HEK293 (cell line): ENCODE measurements at regions not wholly inside any gene's neighbourhood (a gene's known extent, or its start where the extent isn't known, plus 50 kb on each side); places are given as distances from the start of the nearest gene placed in this dataset.

Experiments
- CTCF ChIA-PET: fragments of 350-600 bp; formaldehyde crosslinking; extraction: SDS; loops from one replicate; lab custom pipeline; 2021; ENCODE audit warnings: antibody characterized with exemption; lab: Yijun Ruan, JAX
- POLR2A ChIA-PET: fragments of 300-600 bp; formaldehyde crosslinking; extraction: SDS; loops from one replicate; lab custom pipeline; 2020; ENCODE audit warnings: antibody characterized with exemption, inconsistent platforms; lab: Yijun Ruan, JAX
- H3K27ac ChIP-seq: fragments of 200-500 bp; sonication (Bioruptor generic); 2 replicates; pipeline ENCODE4 v1.5.1; 2014; ENCODE audit warnings: low read depth, low read length, control low read depth, inconsistent platforms; ENCODE audit errors: extremely low read depth
- H3K36me3 ChIP-seq, 2 experiments: fragments of 200-500 bp in 1 of 2; sonication (Bioruptor generic) in 1 of 2; 1 replicate in 1 of 2; 2 replicates in 1 of 2; pipeline ENCODE4 v1.5.1; 2014 to 2017; ENCODE audit warnings: inconsistent platforms in 2 of 2, low read length in 2 of 2; ENCODE audit not compliant: control insufficient read depth in 2 of 2, insufficient read depth in 1 of 2
- H3K4me1 ChIP-seq: fragments of 200-500 bp; sonication (Bioruptor generic); 2 replicates; pipeline ENCODE4 v1.5.1; 2014; ENCODE audit warnings: mild to moderate bottlenecking, low read length, inconsistent platforms; ENCODE audit not compliant: control insufficient read depth, insufficient read depth
- H3K4me3 ChIP-seq: 2 replicates; pipeline ENCODE4 v1.5.1; 2011; ENCODE audit warnings: low read depth, mild to moderate bottlenecking, control low read depth, low read length, moderate library complexity
- H3K9me3 ChIP-seq: fragments of 200-500 bp; sonication (Bioruptor generic); 2 replicates; pipeline ENCODE4 v1.5.1; 2014; ENCODE audit warnings: low read depth, low read length, inconsistent platforms; ENCODE audit not compliant: control insufficient read depth, insufficient read depth
- EGR2 ChIP-seq: fragments of 450-650 bp; formaldehyde crosslinking; IDR thresholded peaks from 2 replicates; pipeline ENCODE4 v1.5.1; 2016; ENCODE audit warnings: low read depth, missing biosample characterization, missing genetic modification characterization
- FEZF1 ChIP-seq: fragments of 450-650 bp; formaldehyde crosslinking; IDR thresholded peaks from 2 replicates; pipeline ENCODE4 v1.5.1; 2016; ENCODE audit warnings: missing biosample characterization, missing genetic modification characterization
- GLIS1 ChIP-seq: fragments of 450-650 bp; formaldehyde crosslinking; IDR thresholded peaks from 2 replicates; pipeline ENCODE4 v1.5.1; 2016; ENCODE audit warnings: missing biosample characterization, missing genetic modification characterization
- KLF16 ChIP-seq: fragments of 450-650 bp; formaldehyde crosslinking; IDR thresholded peaks from 2 replicates; pipeline ENCODE4 v1.5.1; 2017; ENCODE audit warnings: missing biosample characterization, missing genetic modification characterization
- KLF17 ChIP-seq: fragments of 450-650 bp; formaldehyde crosslinking; IDR thresholded peaks from 2 replicates; pipeline ENCODE4 v1.5.1; 2016; ENCODE audit warnings: missing biosample characterization, missing genetic modification characterization
- SALL2 ChIP-seq: fragments of 450-650 bp; formaldehyde crosslinking; IDR thresholded peaks from 2 replicates; pipeline ENCODE4 v1.5.0; 2017; ENCODE audit warnings: missing biosample characterization, mild to moderate bottlenecking, missing genetic modification characterization, borderline replicate concordance
- ZBTB17 ChIP-seq: fragments of 450-650 bp; formaldehyde crosslinking; IDR thresholded peaks from 2 replicates; pipeline ENCODE4 v1.5.1; 2016; ENCODE audit warnings: missing biosample characterization, missing genetic modification characterization
- ZFHX2 ChIP-seq: fragments of 450-650 bp; formaldehyde crosslinking; conservative IDR thresholded peaks from 2 replicates; pipeline ENCODE4 v1.5.1; 2016; ENCODE audit warnings: missing biosample characterization, missing genetic modification characterization
- ZIC2 ChIP-seq: fragments of 450-650 bp; formaldehyde crosslinking; IDR thresholded peaks from 2 replicates; pipeline ENCODE4 v1.5.1; 2016; ENCODE audit warnings: missing biosample characterization, missing genetic modification characterization
- ZNF341 ChIP-seq: fragments of 450-650 bp; formaldehyde crosslinking; IDR thresholded peaks from 2 replicates; pipeline ENCODE4; 2016; ENCODE audit warnings: low read depth, missing biosample characterization, missing genetic modification characterization
- ZNF423 ChIP-seq: fragments of 450-650 bp; formaldehyde crosslinking; IDR thresholded peaks from 2 replicates; pipeline ENCODE4 v1.5.1; 2016; ENCODE audit warnings: missing biosample characterization, missing genetic modification characterization
- ZNF555 ChIP-seq: fragments of 450-650 bp; formaldehyde crosslinking; conservative IDR thresholded peaks from 2 replicates; pipeline ENCODE4 v1.5.1; 2017; ENCODE audit warnings: missing biosample characterization, mild to moderate bottlenecking, missing genetic modification characterization, inconsistent platforms
- ZNF571 ChIP-seq: fragments of 450-650 bp; formaldehyde crosslinking; IDR thresholded peaks from 2 replicates; pipeline ENCODE4 v1.5.0; 2017; ENCODE audit warnings: missing biosample characterization, missing genetic modification characterization
- ZNF626 ChIP-seq: fragments of 450-650 bp; sonication (Bioruptor Pico); formaldehyde crosslinking; IDR thresholded peaks from 2 replicates; pipeline ENCODE4 v1.5.1; 2018; ENCODE audit warnings: missing biosample characterization, missing genetic modification characterization, inconsistent platforms
- ZNF654 ChIP-seq: fragments of 450-650 bp; formaldehyde crosslinking; IDR thresholded peaks from 2 replicates; pipeline ENCODE4 v1.5.1; 2016; ENCODE audit warnings: low read depth, missing biosample characterization, missing genetic modification characterization
- ZNF660 ChIP-seq: fragments of 450-650 bp; IDR thresholded peaks from 2 replicates; pipeline ENCODE4 v1.5.1; 2018; ENCODE audit warnings: missing biosample characterization, mild to moderate bottlenecking, missing genetic modification characterization
- ZNF670 ChIP-seq: fragments of 450-650 bp; formaldehyde crosslinking; IDR thresholded peaks from 2 replicates; pipeline ENCODE4 v1.5.1; 2016; ENCODE audit warnings: missing biosample characterization, missing genetic modification characterization, low read depth
- ZNF707 ChIP-seq: fragments of 450-650 bp; formaldehyde crosslinking; IDR thresholded peaks from 2 replicates; pipeline ENCODE4 v1.5.1; 2016; ENCODE audit warnings: missing biosample characterization, missing genetic modification characterization
- ZNF792 ChIP-seq: fragments of 450-650 bp; formaldehyde crosslinking; IDR thresholded peaks from 2 replicates; pipeline ENCODE4 v1.5.1; 2016; ENCODE audit warnings: missing biosample characterization, missing genetic modification characterization
- TF ChIP-seq, protein P1 (sequence below): fragments of 450-650 bp; formaldehyde crosslinking; IDR thresholded peaks from 2 replicates; pipeline ENCODE4 v1.5.1; 2017; ENCODE audit warnings: missing biosample characterization, missing genetic modification characterization
- TF ChIP-seq, protein P2 (sequence below): fragments of 450-650 bp; formaldehyde crosslinking; conservative IDR thresholded peaks from 2 replicates; pipeline ENCODE4 v1.5.1; 2016; ENCODE audit warnings: low read depth, missing biosample characterization, missing genetic modification characterization
- TF ChIP-seq, protein P3 (sequence below): fragments of 450-650 bp; formaldehyde crosslinking; IDR thresholded peaks from 2 replicates; pipeline ENCODE4 v1.5.1; 2016; ENCODE audit warnings: missing biosample characterization, missing genetic modification characterization

GRCh38 chr2:71925268-71926088, 222.2 kb downstream of the CYP26B1 start:
- peaks cover 6% of the 10 kb centered on the region; the same call in 1 of the 2 replicates for H3K4me1 ChIP-seq
- ChIA-PET POLR2A (no interaction called here), CTCF (interaction anchor here (0.6 to 7.8 kb wide), 15 partner anchors 16 to 671 kb away, joined by 3 to 103 read pairs (median 4); no protein-coding TSS in a partner anchor)
- TF ChIP-seq ZIC2 (peak; percentile 87), EGR2 (tag by site-specific recombination) (peak; percentile 42; the same call in 1 of the 2 replicates), GLIS1 (tag by site-specific recombination) (peak; percentile 95), ZFHX2 (0 out of 2 replicates have a peak, but pooled peaks have one; percentile 9), ZNF626 (tag by site-specific recombination) (no peak), ZNF707 (no peak), ZNF341 (tag by site-specific recombination) (peak; percentile 34; the same call in 1 of the 2 replicates), ZNF792 (no peak)
- TF ChIP-seq, protein P1, sequence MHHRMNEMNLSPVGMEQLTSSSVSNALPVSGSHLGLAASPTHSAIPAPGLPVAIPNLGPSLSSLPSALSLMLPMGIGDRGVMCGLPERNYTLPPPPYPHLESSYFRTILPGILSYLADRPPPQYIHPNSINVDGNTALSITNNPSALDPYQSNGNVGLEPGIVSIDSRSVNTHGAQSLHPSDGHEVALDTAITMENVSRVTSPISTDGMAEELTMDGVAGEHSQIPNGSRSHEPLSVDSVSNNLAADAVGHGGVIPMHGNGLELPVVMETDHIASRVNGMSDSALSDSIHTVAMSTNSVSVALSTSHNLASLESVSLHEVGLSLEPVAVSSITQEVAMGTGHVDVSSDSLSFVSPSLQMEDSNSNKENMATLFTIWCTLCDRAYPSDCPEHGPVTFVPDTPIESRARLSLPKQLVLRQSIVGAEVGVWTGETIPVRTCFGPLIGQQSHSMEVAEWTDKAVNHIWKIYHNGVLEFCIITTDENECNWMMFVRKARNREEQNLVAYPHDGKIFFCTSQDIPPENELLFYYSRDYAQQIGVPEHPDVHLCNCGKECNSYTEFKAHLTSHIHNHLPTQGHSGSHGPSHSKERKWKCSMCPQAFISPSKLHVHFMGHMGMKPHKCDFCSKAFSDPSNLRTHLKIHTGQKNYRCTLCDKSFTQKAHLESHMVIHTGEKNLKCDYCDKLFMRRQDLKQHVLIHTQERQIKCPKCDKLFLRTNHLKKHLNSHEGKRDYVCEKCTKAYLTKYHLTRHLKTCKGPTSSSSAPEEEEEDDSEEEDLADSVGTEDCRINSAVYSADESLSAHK (tag by site-specific recombination) = no peak
- TF ChIP-seq, protein P2, sequence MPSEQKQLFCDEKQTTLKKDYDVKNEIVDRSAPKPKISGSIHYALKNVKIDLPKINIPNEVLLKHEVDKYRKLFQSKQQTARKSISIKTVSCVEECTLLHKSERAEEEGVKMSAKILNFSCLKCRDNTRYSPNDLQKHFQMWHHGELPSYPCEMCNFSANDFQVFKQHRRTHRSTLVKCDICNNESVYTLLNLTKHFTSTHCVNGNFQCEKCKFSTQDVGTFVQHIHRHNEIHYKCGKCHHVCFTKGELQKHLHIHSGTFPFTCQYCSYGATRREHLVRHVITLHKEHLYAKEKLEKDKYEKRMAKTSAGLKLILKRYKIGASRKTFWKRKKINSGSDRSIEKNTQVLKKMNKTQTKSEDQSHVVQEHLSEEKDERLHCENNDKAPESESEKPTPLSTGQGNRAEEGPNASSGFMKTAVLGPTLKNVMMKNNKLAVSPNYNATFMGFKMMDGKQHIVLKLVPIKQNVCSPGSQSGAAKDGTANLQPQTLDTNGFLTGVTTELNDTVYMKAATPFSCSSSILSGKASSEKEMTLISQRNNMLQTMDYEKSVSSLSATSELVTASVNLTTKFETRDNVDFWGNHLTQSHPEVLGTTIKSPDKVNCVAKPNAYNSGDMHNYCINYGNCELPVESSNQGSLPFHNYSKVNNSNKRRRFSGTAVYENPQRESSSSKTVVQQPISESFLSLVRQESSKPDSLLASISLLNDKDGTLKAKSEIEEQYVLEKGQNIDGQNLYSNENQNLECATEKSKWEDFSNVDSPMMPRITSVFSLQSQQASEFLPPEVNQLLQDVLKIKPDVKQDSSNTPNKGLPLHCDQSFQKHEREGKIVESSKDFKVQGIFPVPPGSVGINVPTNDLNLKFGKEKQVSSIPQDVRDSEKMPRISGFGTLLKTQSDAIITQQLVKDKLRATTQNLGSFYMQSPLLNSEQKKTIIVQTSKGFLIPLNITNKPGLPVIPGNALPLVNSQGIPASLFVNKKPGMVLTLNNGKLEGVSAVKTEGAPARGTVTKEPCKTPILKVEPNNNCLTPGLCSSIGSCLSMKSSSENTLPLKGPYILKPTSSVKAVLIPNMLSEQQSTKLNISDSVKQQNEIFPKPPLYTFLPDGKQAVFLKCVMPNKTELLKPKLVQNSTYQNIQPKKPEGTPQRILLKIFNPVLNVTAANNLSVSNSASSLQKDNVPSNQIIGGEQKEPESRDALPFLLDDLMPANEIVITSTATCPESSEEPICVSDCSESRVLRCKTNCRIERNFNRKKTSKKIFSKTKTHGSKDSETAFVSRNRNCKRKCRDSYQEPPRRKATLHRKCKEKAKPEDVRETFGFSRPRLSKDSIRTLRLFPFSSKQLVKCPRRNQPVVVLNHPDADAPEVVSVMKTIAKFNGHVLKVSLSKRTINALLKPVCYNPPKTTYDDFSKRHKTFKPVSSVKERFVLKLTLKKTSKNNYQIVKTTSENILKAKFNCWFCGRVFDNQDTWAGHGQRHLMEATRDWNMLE (tag by site-specific recombination) = no peak
- H3K4me3 ChIP-seq = no peak overlapping the region
- no peaks in the 10 kb centered on the region for H3K9me3 ChIP-seq
- H3K27ac ChIP-seq = no peak overlapping the region
- no peaks in the 10 kb centered on the region for H3K36me3 ChIP-seq

GRCh38 chr2:71923887-71924533, 223.7 kb downstream of the CYP26B1 start:
- POLR2A ChIA-PET = no interaction called here
- TF ChIP-seq KLF16 (tag by site-specific recombination) (no peak), ZBTB17 (tag by site-specific recombination) (peak; percentile 50), FEZF1 (no peak), ZNF555 (tag by site-specific recombination) (no peak), SALL2 (no peak), ZNF423 (no peak), KLF17 (tag by site-specific recombination) (no peak), ZNF660 (tag by site-specific recombination) (0 out of 2 replicates have a peak, but pooled peaks have one; percentile 33), ZNF571 (tag by site-specific recombination) (no peak), ZNF670 (tag by site-specific recombination) (no peak), ZNF654 (tag by site-specific recombination) (peak; percentile 77)
- TF ChIP-seq, protein P3, sequence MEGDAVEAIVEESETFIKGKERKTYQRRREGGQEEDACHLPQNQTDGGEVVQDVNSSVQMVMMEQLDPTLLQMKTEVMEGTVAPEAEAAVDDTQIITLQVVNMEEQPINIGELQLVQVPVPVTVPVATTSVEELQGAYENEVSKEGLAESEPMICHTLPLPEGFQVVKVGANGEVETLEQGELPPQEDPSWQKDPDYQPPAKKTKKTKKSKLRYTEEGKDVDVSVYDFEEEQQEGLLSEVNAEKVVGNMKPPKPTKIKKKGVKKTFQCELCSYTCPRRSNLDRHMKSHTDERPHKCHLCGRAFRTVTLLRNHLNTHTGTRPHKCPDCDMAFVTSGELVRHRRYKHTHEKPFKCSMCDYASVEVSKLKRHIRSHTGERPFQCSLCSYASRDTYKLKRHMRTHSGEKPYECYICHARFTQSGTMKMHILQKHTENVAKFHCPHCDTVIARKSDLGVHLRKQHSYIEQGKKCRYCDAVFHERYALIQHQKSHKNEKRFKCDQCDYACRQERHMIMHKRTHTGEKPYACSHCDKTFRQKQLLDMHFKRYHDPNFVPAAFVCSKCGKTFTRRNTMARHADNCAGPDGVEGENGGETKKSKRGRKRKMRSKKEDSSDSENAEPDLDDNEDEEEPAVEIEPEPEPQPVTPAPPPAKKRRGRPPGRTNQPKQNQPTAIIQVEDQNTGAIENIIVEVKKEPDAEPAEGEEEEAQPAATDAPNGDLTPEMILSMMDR (tag by site-specific recombination) = peak; percentile 76
- Histone ChIP-seq H3K36me3 (no peaks in the 10 kb centered on the region), H3K4me1 (no peaks in the 10 kb centered on the region), H3K9me3 (no peaks in the 10 kb centered on the region), H3K4me3 (no peak overlapping the region), H3K27ac (no peak overlapping the region)
- CTCF ChIA-PET = interaction anchor here (0.5 to 7.8 kb wide), 55 partner anchors 8 to 982 kb away, joined by 3 to 103 read pairs (median 4); no protein-coding TSS in a partner anchor
